Neutrophil (primary cell): ENCODE measurements at regions not wholly inside any gene's neighbourhood (a gene's known extent, or its start where the extent isn't known, plus 50 kb on each side); places are given as distances from the start of the nearest gene placed in this dataset.

Source experiments
- H3K27ac ChIP-seq: fragments of 200-600 bp; sonication (generic); 2 replicates; pipeline ENCODE4 v1.5.1; 2016; ENCODE audit warnings: mild to moderate bottlenecking, moderate library complexity
- H3K27me3 ChIP-seq: fragments of 200-600 bp; sonication (generic); 2 replicates; pipeline ENCODE4 v1.6.0; 2016; ENCODE audit warnings: mild to moderate bottlenecking
- H3K36me3 ChIP-seq: fragments of 200-600 bp; sonication (generic); 2 replicates; pipeline ENCODE4 v1.5.1; 2017
- H3K4me1 ChIP-seq, 2 experiments: fragments of 200-600 bp in 1 of 2; sonication (generic) in 1 of 2; 1 replicate in 1 of 2; 2 replicates in 1 of 2; pipeline versions ENCODE4 v1.5.1 to v1.6.1; 2013 to 2016; ENCODE audit warnings: low read depth in 1 of 2, low read length in 1 of 2, mild to moderate bottlenecking in 1 of 2, moderate library complexity in 1 of 2; ENCODE audit not compliant: control insufficient read depth in 1 of 2, insufficient read depth in 1 of 2
- H3K4me3 ChIP-seq, 2 experiments: fragments of 200-600 bp in 1 of 2; sonication (generic) in 1 of 2; 1 replicate in 1 of 2; 2 replicates in 1 of 2; pipeline ENCODE4 v1.5.1; 2013 to 2016; ENCODE audit warnings: low read depth in 1 of 2, low read length in 1 of 2, mild to moderate bottlenecking in 1 of 2, moderate library complexity in 1 of 2
- H3K9me3 ChIP-seq: fragments of 200-600 bp; sonication (generic); 2 replicates; pipeline ENCODE4 v1.5.1; 2016
- CTCF ChIP-seq: fragments of 200-600 bp; sonication (generic); IDR thresholded peaks from 2 replicates; pipeline ENCODE4 v1.5.1; 2016; ENCODE audit warnings: antibody characterized with exemption

GRCh38 chr15:98178861-98179260 lies 218.4 kb downstream of the ARRDC4 start:
- TF ChIP-seq CTCF: no peak
- H3K36me3 ChIP-seq: no peaks in the 10 kb centered on the region
- H3K4me1 ChIP-seq: no peaks in the 10 kb centered on the region
- no peak overlapping the region for H3K27ac ChIP-seq
- H3K9me3 ChIP-seq: no peaks in the 10 kb centered on the region
- peaks cover 33% of the 10 kb centered on the region for H3K27me3 ChIP-seq
- H3K4me3 ChIP-seq: no peak overlapping the region

- no peak overlapping the region for H3K4me3 ChIP-seq
- no peak overlapping the region for H3K27ac ChIP-seq
- H3K27me3 ChIP-seq: peaks cover 10% of the 10 kb centered on the region
These were observed 227.0 kb downstream of the ARRDC4 start for GRCh38 chr15:98187549-98187948.

GRCh38 chr15:98190914-98191313 lies 230.4 kb downstream of the ARRDC4 start:
- H3K36me3 ChIP-seq: no peaks in the 10 kb centered on the region
- no peak overlapping the region for H3K27ac ChIP-seq
- no peaks in the 10 kb centered on the region for H3K9me3 ChIP-seq
- H3K4me1 ChIP-seq: no peaks in the 10 kb centered on the region
- no peak overlapping the region for H3K4me3 ChIP-seq
- TF ChIP-seq CTCF: no peak
- H3K27me3 ChIP-seq: peaks cover 23% of the 10 kb centered on the region

More at GRCh38 chr15:98187549-98187948, 227.0 kb downstream of the ARRDC4 start:
- Histone ChIP-seq H3K9me3 (no peaks in the 10 kb centered on the region), H3K4me1 (no peaks in the 10 kb centered on the region), H3K36me3 (no peaks in the 10 kb centered on the region)
- no peak for TF ChIP-seq CTCF

- Histone ChIP-seq H3K27ac (no peak overlapping the region), H3K4me1 (no peaks in the 10 kb centered on the region), H3K4me3 (no peak overlapping the region), H3K36me3 (no peaks in the 10 kb centered on the region), H3K27me3 (peaks cover 14% of the 10 kb centered on the region), H3K9me3 (no peaks in the 10 kb centered on the region)
- TF ChIP-seq CTCF: no peak
These were observed 235.3 kb downstream of the ARRDC4 start for GRCh38 chr15:98195796-98196195.

GRCh38 chr15:98196371-98196770 lies 235.9 kb downstream of the ARRDC4 start:
- TF ChIP-seq CTCF: no peak
- H3K4me1 ChIP-seq: no peaks in the 10 kb centered on the region
- H3K36me3 ChIP-seq: no peaks in the 10 kb centered on the region
- peaks cover 14% of the 10 kb centered on the region for H3K27me3 ChIP-seq
- H3K27ac ChIP-seq: no peak overlapping the region
- no peaks in the 10 kb centered on the region for H3K9me3 ChIP-seq
- no peak overlapping the region for H3K4me3 ChIP-seq

GRCh38 chr15:98202256-98202655 lies 241.8 kb downstream of the ARRDC4 start:
- Histone ChIP-seq H3K4me1 (no peaks in the 10 kb centered on the region), H3K36me3 (no peaks in the 10 kb centered on the region)

More at GRCh38 chr15:98202256-98202655, 241.8 kb downstream of the ARRDC4 start:
- no peak for TF ChIP-seq CTCF
- Histone ChIP-seq H3K9me3 (no peaks in the 10 kb centered on the region), H3K27ac (no peak overlapping the region), H3K4me3 (no peak overlapping the region), H3K27me3 (peaks cover 2% of the 10 kb centered on the region)
